CD4-positive, alpha-beta T cell treated with Interleukin-2 at 100 ng/mL for 4 hours (primary cell): ENCODE measurements at regions not wholly inside any gene's neighbourhood (a gene's known extent, or its start where the extent isn't known, plus 50 kb on each side); places are given as distances from the start of the nearest gene placed in this dataset.
"Not testable (repeated sequence)": the region's sequence is repeated elsewhere in the genome, so short reads cannot be mapped to it uniquely, and the experiment has no call there.

Source experiments
- DNase-seq: peaks from one replicate; pipeline ENCODE4 v3.0.0-alpha.2; 2020; ENCODE audit warnings: low spot score

DNA sequence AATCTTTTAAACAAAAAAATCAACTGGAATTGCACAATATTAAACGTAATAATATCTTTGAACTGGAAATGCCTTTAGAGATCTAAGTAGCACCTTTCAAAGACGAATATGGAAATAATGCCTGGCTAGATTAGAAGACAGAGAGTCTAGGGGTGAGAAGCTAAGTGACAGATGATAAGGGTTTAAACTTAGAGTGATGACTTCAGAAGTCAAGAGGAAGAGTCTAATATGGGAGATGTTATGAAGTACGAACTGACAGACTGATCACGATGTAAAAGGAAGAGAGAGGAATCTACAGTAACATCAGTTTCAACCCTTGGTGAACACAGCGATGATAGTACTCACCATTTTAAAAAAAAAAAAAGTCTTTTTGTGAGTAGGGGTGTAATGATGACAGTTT lies 57.9 kb downstream of the HINT1 start:
- no peak for DNase-seq

DNA sequence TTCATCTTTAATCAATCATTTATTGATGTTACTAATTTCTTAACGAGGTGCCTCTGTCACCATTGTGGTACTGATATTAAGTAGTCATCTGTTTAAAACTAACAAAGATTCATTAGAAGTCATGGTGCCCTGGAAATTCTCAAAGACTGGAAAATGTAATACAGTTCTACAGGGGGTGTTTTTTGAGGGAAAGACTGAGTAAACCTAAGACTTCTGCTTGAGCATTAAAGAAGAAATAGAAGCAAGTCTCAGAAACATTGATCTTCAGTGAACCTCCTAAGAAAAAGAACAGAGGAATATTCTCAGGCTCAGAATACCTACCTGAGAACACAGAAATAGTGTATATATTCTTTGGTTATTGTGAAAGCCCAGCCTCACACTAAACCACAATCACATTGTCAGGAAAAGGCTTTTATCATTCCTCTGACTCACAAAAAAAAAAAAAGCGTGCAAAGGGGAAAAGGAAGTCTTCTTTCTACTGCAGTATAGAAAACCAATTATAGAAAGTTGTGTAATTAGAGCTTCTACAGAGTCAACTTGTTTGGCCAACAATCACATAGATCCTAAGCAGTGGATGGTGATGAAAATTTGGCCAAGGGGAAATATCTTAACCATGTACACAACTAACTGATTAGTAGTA lies 60.8 kb downstream of the HINT1 start:
- no peak for DNase-seq

DNA sequence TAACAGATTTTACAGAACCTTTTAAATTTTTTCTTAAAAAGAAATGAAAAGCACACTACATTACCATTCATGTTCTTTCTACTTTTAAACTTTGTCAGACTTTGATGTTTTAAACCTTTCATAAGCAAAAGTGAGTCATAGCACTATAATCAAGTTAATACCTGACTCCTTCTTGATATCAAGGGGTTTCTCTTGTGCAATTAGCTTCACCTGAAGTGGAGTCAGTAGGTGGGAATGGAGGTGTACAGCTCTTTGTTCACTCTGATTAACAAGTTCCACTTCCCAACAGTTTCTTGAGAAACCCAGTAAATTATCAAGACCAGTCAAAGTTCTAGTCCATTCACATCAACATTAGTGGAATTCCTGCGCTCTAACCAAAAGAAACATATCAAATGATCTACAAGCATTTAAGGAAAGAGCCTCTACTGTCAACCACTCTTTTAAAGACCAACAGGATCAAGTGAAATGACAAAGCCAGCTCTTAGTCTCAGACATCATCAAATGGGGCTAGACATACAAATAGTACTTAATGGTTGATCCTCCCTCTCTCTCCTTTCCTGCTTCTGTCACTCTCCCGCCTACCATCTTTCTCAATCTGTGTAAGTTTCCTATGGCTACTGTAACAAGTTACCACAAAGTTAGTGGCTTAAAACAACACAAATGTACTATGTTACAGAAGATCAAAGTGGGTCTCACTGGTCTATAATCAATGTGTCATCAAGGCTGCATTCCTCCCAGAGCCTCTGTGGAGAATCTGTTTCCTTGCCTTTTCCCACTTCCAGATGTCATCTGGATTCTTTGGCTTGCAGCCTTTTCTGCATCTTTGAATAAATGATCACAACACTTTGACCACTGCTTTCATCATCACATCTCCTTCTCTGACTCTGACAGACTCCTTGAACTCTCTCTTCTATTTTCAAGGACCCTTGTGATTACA lies 68.0 kb downstream of the HINT1 start:
- DNase-seq, result no peak

DNA sequence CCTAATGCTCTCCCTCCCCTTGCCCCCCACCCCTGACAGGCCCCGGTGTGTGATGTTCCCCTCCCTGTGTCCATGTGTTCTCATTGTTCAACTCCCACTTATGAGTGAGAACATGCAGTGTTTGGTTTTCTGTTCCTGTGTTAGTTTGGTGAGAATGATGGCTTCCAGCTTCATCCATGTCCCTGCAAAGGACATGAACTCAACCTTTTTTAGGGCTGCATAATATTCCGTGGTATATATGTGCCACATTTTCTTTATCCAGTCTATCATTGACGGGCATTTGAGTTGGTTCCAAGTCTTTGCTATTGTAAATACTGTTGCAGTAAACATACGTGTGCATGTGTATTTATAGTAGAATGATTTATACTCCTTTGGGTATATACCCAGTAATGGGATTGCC lies 69.5 kb downstream of the HINT1 start:
- DNase-seq, result not testable (repeated sequence)

DNA sequence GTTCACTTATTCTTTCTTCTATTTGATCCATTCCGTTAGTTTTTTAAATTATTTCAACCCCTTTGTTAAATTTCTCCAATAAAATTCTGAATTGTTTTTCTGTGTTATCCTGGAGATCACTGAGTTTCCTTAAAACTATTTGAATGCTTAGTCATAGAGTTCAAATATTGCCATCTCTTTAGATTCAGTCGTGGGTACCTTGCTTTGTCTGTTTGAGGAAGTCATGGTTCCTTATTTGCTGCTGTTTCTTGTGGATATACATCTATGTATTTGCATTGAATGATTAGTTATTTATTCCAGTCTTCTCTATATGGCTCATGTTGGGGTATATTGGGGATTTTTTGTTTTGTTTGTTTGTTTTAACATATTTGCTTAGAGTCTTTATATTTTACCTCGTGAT lies 80.6 kb downstream of the HINT1 start:
- no peak for DNase-seq

DNA sequence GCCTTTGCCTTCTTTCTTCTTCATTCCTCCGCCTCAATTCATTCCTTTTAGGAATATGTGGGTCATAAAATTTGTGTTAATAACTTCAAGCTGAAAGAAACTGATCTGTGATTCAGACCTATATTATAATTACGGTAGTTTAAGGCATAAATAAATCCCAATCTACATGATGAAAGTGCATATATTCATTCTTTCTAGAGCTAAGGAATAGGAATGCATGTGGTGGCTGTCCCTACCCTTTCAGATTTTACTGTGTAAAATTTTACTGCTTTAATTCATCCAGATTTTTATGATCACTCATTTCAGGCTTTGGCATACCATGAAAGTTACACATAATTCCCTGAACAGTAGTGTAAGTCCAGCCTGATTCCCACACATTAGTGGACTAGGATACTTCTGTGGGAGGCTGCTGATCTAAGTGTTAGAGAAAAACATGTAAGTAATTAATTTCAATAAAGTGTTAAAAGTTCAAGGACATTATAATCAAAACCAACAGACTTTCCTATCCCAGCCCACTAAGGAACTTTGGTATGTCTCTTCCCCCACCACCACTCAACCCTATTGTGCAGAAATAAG lies 83.1 kb downstream of the HINT1 start:
- no peak for DNase-seq

DNA sequence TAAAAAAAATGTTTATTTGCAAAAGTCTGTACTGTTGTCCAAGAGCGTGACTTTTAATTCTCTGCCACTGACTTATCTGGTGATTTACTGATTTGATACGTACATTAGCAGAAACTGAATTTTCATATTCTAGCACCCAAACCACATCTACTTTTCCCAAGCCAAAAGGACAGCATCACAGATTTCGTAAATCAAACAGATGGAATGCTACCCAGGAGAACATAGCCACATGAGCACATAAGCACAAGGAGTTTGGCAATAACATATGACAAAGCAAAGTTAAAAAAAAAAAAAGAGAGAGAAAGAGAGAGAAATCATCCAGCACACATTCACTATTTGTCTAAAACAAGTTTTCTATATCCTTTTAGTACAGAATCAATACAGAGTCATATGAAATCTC lies 83.7 kb downstream of the HINT1 start:
- no peak for DNase-seq

DNA sequence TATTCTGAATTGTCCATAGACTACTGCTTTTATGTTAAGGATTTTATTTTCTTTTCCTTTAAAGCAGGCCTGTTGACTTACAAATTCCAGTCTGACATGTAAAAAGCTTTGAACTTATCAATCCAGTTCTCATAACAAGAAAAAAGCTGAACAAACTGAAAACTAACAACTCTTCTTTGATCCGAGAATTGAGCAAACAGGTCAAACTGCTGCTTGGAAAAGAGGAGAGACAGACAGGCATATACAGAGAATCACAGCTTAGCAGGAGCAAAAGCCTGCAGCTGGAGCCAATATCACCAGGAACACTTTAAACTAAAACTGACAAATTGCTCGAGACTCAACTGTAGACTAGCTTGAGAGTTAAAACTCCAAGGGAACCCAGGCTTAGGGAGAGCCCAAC lies 85.8 kb downstream of the HINT1 start:
- no peak for DNase-seq

DNA sequence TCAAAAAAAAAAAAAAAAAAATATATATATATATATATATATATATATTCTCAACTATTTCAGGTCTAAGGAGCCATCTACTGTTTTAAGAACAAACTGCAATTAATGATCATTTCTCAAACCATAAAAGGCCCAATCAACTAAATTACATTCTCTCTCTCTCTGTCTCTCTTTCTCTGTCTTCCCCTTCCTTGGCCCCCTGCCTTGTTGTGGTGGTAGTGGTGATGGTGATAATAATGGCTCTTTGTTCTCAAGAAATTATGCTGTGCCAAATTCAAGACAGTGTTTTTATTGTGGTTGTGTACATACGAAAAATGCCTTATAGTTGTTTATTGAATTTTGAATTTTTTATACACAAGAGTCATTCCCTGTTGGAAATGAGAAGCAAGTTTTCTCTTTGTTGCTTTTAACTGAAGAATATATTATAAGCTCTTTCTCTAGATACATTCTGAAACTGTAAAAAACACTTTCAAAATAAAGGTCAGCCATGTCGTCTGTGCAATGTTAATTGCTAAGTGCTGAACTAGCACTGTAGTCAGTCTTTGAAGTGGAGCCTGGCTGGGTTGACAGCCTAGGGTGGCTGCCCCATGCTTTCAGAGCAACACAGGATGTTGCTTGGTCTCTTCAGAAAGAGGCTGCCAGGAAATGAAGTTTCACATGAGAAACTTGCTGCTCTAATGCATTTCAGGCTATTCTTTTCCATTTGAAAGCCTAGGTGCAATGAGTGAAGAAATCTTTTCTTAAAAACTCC lies 96.0 kb downstream of the HINT1 start:
- peak; percentile 67 for DNase-seq

DNA sequence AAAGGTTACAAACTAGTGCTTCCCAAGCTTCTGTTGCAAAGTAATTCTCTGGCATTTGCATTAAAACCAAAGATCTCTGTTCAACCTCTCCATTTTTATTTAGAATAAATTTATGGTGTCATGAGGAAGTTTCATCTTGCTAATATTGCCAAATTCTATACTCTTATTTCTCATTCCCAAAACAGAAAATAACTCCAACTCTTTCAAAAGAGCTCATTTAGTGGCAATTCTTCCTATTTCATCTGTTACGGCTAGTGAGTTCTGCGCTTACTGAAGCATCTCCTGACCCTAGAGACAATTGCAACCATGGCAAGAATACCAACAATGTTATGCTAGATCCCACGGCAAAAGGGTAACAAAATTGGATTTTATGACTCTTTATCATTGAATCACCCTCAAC lies 97.0 kb downstream of the HINT1 start:
- DNase-seq, result no peak

DNA sequence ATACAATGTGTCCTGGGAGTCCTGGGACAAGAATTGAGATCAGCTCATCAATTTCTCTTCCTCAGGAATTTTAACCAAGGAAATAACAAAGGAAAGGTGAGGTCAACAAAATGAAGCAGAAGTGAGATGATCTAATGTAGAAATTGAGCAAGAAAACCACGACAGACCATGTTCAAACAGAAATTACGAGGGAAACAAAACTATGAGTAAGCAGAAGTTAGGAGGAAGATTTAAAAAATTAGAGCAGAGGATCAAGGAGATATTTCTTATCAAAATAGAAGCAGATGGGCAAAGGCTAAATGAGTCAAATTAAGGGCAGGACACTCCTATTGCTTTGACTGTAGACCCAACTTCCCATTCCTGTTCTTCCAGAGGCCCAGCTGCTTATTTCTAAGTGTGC lies 97.4 kb downstream of the HINT1 start:
- no peak for DNase-seq

DNA sequence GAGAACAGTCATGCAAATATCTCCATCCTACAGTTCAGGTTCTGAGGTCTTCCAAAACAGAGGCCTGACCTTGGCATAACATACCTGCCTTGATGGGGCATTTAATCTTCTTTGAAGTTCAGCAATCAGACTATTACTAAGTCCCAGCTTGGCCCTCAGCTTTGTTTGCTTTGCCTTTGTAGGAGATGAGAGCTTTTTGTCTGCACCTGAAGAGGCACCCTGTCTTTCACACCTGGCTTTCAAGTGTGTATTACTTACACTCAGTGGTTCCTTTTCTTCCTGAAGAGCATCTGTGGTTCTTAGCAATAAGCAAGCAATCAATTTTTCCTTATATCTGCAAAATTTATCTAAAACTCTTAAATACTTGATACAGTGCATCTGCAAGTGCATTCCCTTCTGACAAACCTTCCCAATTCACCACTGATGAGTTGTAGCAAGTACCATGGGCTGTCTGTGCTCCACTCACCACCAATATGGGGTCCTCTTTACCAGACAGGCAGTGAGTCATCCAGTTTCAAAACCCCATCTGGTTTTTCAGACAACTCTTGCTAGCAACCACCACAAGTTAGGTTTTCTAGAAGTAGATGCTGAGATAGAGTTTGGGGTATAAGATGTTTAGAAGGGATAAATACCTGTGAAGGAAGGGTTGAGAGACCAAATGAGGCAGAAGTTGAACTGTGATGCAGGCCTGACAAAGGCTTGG lies 100.2 kb downstream of the HINT1 start:
- DNase-seq, result peak; percentile 33

DNA sequence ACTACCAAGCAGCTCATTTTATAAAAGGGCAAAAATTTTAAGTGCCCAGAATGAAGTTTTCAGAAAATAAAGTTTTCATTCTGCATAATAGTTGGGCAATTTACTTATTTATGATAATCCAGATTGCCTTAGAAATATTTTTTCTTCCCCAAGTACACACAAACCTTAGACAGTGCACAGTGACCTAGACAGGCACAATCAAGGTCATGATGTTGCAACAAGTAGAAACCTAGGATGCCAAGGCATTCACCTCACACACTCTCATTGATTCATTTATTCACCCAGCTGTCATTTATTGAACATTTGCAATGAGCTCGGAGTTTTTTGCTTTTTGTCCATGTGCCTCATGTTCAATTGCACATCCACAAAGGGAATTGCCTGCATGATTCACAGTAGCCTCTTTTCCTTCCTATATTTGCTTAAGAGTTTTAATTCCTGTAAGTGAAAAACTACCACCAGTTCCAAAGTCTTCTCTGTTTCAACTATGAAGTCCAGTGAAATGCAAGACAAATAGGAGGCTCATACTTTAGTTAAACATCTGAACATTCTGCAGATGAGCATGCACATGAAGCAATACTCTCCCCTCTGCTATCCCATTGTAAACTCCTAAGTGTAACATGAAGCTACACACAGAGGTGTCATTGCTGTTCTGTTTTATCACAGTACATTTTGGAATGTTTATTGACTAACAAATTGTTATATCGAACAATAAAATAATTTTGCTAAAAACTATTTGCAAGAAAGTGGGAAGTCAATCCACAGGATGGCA lies 122.9 kb downstream of the HINT1 start:
- no peak for DNase-seq

DNA sequence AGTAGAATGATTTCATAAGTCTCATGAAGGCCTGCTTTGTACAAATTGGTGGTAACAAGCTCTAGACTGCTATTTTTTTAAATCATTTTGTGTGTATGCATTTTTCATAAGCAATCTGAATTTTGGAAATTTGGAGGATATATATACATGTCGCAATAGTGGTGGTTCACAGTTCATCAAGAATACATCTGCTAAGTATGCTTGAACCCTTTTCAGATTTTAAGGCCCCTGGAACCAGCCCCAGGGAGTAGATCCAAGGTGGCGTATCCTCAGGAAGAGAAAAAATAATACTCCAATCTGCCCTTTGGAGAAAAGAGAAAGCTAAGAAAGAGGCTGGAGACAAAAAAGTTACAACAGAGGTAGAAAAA lies 141.6 kb downstream of the HINT1 start:
- no peak for DNase-seq

DNA sequence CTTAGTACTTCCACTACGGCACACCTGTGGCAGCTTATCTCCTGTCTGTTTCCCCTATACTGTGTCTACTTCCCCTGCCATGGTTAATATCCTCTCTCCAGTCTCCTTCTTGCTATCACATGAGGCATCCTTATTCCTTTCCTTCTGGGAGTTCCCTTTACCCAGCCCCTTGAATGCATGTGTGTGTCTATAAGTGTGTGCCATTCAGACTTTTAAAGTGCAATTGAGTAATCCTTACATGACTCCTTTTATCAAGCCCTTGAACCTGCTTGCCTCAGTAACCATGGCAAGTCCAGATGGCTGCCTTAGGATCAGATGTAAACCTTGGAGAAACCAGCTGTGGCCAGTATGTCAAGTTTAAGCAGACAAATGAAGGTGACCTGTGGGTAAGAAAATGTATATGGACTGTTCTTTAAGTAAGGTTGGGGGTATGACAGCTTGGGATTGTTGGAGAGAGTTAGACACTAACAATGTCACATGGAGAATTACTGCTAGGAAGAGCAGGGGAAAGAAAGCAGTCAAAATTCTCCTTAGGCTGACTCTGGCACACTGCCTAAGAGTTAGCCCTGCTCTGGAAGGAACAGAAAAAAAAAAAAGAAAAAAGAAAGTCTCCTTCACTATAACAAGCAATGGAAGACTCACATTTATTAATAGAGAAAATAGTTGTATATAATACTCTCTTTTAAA lies 142.1 kb downstream of the HINT1 start:
- DNase-seq, result no peak

DNA sequence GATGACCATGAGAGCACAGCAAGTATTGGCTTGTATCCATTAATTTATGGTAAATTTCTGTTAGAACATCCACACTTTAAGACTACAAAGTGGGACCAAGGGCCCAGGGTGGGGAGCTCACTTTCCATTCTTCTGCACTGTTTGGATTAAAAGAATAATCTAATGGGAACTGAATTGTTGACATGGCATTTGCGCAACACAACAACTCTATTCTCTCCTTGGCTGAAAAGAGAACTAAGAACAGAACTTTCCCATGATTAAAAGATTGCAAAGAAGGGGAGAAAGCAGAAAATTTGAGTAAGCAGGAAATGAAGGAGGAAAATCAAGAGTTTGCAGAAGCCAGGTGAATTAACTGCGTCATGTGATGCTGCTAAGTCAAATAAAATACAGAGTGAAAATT lies 143.4 kb downstream of the HINT1 start:
- no peak for DNase-seq

DNA sequence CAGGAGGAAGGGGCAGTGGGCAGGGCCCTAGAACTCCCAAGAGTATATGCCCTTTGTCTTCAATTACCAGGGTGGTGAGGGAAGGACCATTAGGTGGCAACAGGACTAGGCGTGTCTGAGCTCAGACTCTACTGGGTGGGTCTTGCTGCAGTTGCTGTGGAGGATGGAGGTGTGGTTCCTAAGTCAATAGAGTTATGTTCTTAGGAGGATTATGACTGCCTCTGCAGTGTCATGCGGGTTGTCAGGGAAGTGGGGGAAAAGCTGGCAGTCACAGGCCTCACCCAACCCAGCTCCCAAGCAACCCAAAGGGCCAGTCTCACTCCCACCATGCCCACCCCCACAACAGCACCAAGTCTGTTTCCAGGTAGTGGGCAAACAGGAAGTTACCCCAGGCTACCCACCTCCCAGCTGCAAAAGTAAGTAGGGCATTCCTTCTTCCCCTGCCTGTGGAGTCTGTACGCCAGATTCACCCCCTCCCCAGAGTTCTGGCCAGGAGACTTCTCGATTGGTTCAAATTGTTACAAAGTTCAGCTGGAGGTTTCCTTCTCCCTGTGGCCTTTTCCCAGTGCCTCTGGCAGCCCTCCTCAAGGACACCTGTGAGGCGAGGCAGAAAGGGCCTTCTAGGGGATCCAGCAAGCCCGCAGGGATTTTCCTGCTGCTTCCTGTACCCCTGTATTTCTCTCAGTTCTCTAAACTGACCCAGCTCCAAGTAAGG lies 145.3 kb downstream of the HINT1 start:
- DNase-seq, result no peak

DNA sequence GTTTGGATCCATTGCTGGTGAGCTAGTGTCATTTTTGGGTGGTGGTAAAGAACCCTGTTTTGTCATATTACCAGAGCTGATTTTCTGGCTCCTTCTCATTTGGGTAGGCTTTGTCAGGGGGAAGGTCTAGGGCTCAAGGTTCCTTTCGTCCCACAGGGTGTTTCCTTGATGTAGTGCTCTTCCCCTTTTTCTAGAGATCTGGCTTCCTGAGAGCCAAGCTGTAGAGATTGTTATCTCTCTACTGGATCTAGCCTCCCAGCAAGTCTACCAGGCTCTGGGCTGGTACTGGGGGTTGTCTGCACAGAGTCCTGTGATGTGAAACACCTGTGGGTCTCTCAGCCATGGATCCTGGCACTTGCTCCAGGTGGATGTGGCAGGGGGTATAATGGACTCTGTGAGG lies 145.9 kb downstream of the HINT1 start:
- DNase-seq, result no peak

DNA sequence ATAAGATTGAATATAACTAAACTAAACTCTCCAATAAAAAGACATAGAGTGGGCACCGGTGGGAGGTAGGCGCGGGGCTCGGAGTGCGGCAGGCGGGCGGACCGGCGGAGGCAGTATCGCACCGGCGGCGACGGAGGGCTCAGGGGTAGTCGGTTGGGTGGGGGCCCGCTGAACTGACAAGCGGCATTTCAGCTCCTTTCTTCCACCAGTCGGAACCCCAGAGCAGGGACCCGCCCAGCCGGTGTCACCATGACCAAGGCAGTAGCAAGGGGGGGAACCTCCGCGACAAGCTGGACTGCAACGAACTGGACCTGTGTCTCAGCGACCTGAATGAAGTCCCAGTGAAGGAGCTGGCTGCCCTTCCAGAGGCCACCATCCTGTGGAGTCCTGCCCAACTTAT lies 156.7 kb downstream of the HINT1 start:
- DNase-seq, result no peak
